GM23248 (cell line): ENCODE measurements at regions not wholly inside any gene's neighbourhood (a gene's known extent, or its start where the extent isn't known, plus 50 kb on each side); places are given as distances from the start of the nearest gene placed in this dataset.

Experiments
- EZH2 ChIP-seq: fragments of 200-600 bp; sonication (generic); IDR thresholded peaks from 2 replicates; pipeline ENCODE4 v1.6.1; 2018; ENCODE audit warnings: antibody characterized with exemption, mild to moderate bottlenecking; ENCODE audit not compliant: insufficient read depth, poor library complexity, severe bottlenecking
- EZH2phosphoT487 ChIP-seq: fragments of 200-600 bp; sonication (generic); IDR thresholded peaks from 2 replicates; pipeline ENCODE4 v1.6.1; 2018; ENCODE audit warnings: antibody characterized with exemption, moderate library complexity, mild to moderate bottlenecking, low read depth; ENCODE audit not compliant: insufficient read depth

DNA sequence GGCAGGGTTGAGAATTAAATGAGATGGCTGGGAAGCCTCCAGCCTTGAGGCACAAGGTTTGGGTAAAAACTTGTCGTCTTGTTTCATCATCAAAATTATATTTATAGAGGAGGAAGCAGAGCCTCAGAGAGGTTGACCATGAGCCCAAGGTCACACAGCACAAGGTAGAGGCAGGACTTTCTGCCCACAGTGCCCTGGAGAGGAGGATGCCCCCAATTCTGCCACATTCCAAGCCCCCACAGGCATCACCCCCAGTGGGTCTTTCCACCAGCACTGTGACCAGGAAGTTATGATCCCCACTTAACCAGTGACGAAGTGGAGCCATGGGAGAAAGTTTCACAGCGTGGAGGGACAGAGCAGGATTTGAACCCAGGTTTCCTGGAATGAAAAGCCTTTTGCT lies 400.0 kb downstream of the MATN1 start:
- TF ChIP-seq EZH2 (no peak), EZH2phosphoT487 (no peak)
